ENCODE measurements at regions not wholly inside any gene's neighbourhood (a gene's known extent, or its start where the extent isn't known, plus 50 kb on each side); places are given as distances from the start of the nearest gene placed in this dataset.

DNA sequence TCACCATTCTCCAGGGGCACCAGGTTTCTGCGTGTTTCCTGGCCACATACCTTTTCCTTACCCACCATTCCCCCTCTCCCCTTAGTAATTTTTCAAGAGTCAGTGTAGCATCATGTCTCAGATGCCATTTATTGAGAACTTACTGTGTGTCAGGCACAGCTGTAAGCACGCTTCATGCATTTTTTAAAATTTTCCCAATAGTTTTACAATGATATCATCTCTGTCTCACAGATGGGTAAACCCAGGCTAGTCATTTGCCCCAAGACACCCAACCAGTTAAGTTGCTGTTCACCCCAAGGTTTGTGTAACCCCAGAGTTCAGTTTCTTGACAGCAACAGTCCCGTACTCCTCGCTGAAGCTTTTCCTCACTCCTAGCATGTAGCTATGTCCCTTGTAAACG lies 56.4 kb upstream of the IRX3 start:
- ChIA-PET CTCF (no interaction called here), POLR2A (no interaction called here)
- Mint-ChIP-seq H3K27ac (no peak overlapping the region), H3K4me3 (no peak overlapping the region), H3K9me3 (peaks cover 2% of the 10 kb centered on the region), H3K27me3 (peaks cover 33% of the 10 kb centered on the region), H3K4me1 (ENCODE audit: low read depth) (no peaks in the 10 kb centered on the region), H3K36me3 (ENCODE audit: low read depth) (no peaks in the 10 kb centered on the region)
- Histone ChIP-seq H3K4me1 (ENCODE audit: insufficient read depth, low read length) (no peaks in the 10 kb centered on the region), H3K9me3 (ENCODE audit: control insufficient read depth in 1 of 2, insufficient read depth in 1 of 2, low read length in 2 of 2) (peaks cover 0 to 9% of the 10 kb centered on the region in 2 experiments), H3K36me3 (ENCODE audit: insufficient read depth, low read length) (no peaks in the 10 kb centered on the region), H3K27me3 (ENCODE audit: control insufficient read depth in 1 of 2, insufficient read depth in 2 of 2, low read length in 2 of 2) (no peaks in the 10 kb centered on the region), H3K4me3 (ENCODE audit: low read length) (no peak overlapping the region), H3K27ac (ENCODE audit: low read depth in 1 of 2, low read length in 2 of 2) (no peak overlapping the region)
- ATAC-seq (ENCODE audit: poor library complexity) (no peak), DNase-seq (no peak)
- intact Hi-C loops (cut with DNase I, micrococcal nuclease) = no loop called here
- TF ChIP-seq, protein P1, sequence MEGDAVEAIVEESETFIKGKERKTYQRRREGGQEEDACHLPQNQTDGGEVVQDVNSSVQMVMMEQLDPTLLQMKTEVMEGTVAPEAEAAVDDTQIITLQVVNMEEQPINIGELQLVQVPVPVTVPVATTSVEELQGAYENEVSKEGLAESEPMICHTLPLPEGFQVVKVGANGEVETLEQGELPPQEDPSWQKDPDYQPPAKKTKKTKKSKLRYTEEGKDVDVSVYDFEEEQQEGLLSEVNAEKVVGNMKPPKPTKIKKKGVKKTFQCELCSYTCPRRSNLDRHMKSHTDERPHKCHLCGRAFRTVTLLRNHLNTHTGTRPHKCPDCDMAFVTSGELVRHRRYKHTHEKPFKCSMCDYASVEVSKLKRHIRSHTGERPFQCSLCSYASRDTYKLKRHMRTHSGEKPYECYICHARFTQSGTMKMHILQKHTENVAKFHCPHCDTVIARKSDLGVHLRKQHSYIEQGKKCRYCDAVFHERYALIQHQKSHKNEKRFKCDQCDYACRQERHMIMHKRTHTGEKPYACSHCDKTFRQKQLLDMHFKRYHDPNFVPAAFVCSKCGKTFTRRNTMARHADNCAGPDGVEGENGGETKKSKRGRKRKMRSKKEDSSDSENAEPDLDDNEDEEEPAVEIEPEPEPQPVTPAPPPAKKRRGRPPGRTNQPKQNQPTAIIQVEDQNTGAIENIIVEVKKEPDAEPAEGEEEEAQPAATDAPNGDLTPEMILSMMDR (IDR thresholded peaks at IDR 0.05) = no peak

DNA sequence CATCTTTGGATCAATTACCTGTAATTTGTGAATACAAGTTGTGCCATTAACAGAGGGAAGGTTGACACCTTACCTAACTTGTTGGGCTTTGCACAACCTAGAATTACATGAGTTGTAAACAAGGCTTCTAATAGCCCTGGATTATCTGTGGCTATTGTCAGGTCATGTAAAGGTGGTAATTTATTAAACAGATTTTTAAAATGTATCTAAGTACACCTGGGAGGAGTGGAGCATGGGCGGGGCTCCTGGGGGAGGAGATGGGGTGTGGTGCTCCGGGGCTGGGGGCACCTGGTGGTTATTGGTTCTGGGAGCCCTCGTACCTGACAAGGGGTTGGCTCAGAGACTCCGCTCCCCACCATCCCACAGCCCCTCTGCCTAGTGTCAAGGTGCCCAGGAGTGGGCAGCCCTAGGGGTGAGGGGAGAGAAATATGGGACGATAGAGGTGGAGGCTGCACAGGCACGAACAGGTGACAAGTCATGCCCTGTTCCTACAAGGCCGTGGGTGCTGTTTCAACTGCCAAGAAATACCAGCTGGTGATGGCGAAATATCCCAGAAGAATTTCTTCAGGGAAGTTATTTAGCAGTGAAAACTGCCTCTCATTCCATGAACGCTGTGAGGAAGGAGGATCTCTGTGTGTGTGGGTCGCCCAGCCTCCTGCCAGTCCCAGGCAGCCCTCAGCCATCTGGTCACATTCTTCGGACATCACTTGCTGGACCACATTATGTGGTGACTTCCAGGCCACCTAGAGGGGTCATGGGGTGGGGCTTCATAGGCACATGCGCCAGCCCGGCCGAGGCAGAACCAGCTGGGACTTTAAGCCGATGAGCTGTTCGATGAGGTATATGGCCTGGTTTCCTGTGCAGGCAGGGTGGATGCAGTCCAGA lies 55.5 kb upstream of the IRX3 start:
- ChIA-PET POLR2A (no interaction called here), CTCF (no interaction called here)
- no peak for ATAC-seq (ENCODE audit: poor library complexity)
- peaks cover 0 to 9% of the 10 kb centered on the region in 2 experiments for H3K9me3 ChIP-seq (ENCODE audit: control insufficient read depth in 1 of 2, insufficient read depth in 1 of 2, low read length in 2 of 2)
- H3K36me3 ChIP-seq (ENCODE audit: insufficient read depth, low read length) = no peaks in the 10 kb centered on the region
- H3K4me3 ChIP-seq (ENCODE audit: low read length) = no peak overlapping the region
- no peak overlapping the region for H3K27ac ChIP-seq (ENCODE audit: low read depth in 1 of 2, low read length in 2 of 2)
- H3K36me3 Mint-ChIP-seq (ENCODE audit: low read depth) = no peaks in the 10 kb centered on the region
- no peaks in the 10 kb centered on the region for H3K27me3 ChIP-seq (ENCODE audit: control insufficient read depth in 1 of 2, insufficient read depth in 2 of 2, low read length in 2 of 2)
- peaks cover 33% of the 10 kb centered on the region for H3K27me3 Mint-ChIP-seq
- H3K9me3 Mint-ChIP-seq = peaks cover 2% of the 10 kb centered on the region
- no peak overlapping the region for H3K4me3 Mint-ChIP-seq
- H3K4me1 ChIP-seq (ENCODE audit: insufficient read depth, low read length) = no peaks in the 10 kb centered on the region
- no peak for DNase-seq
- intact Hi-C loops (cut with DNase I, micrococcal nuclease) = no loop called here
- TF ChIP-seq, protein P1 (IDR thresholded peaks at IDR 0.05) = no peak
- H3K27ac Mint-ChIP-seq = no peak overlapping the region
- no peaks in the 10 kb centered on the region for H3K4me1 Mint-ChIP-seq (ENCODE audit: low read depth)

DNA sequence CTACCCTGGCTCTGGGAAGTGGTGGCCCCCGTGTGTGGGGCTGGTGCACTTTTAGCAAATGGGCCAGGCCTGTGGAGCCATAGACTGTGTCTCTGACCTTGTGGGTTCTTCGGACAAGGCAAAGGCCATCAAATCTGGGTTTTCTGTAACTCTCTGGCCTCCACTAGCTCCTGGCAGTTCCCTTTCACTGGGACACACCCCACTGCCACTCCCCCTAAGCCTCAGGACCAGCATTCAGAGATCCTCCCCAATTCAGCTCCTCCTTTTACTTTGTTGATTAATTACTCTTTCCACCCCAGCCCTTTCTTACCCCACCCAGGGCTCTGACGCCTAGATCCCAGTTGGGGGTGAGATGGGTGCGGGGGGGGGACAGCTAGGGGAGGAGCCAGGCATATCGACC lies 53.9 kb upstream of the IRX3 start:
- Histone ChIP-seq H3K4me3 (ENCODE audit: low read length) (no peak overlapping the region), H3K4me1 (ENCODE audit: insufficient read depth, low read length) (no peaks in the 10 kb centered on the region), H3K9me3 (ENCODE audit: control insufficient read depth in 1 of 2, insufficient read depth in 1 of 2, low read length in 2 of 2) (peaks cover 0 to 9% of the 10 kb centered on the region in 2 experiments), H3K27me3 (ENCODE audit: control insufficient read depth in 1 of 2, insufficient read depth in 2 of 2, low read length in 2 of 2) (peaks cover 0 to 3% of the 10 kb centered on the region in 2 experiments), H3K36me3 (ENCODE audit: insufficient read depth, low read length) (no peaks in the 10 kb centered on the region), H3K27ac (ENCODE audit: low read depth in 1 of 2, low read length in 2 of 2) (no peak overlapping the region)
- Mint-ChIP-seq H3K36me3 (ENCODE audit: low read depth) (no peaks in the 10 kb centered on the region), H3K4me3 (no peak overlapping the region), H3K9me3 (peaks cover 2% of the 10 kb centered on the region), H3K27me3 (peaks cover 30% of the 10 kb centered on the region), H3K4me1 (ENCODE audit: low read depth) (no peaks in the 10 kb centered on the region), H3K27ac (no peak overlapping the region)
- CTCF ChIA-PET = no interaction called here
- intact Hi-C loops (cut with DNase I, micrococcal nuclease) = no loop called here
- TF ChIP-seq, protein P1 (IDR thresholded peaks at IDR 0.05) = no peak
- DNase-seq (no peak), ATAC-seq (ENCODE audit: poor library complexity) (no peak)
- POLR2A ChIA-PET = no interaction called here

Data from CD4-positive, alpha-beta T cell (primary cell).